NCI-H128 (cell line): ENCODE measurements at regions not wholly inside any gene's neighbourhood (a gene's known extent, or its start where the extent isn't known, plus 50 kb on each side); places are given as distances from the start of the nearest gene placed in this dataset.
A peak's percentile ranks its signal among the peaks of the same experiment; 100 is the strongest.
"Not testable (repeated sequence)": the region's sequence is repeated elsewhere in the genome, so short reads cannot be mapped to it uniquely, and the experiment has no call there.

Experiments
- DNase-seq: peaks from one replicate; lab custom pipeline; 2025; ENCODE audit not compliant: unreplicated experiment; lab: John Stamatoyannopoulos, UW

GRCh38 chr15:92803536-92803851 is 96.6 kb upstream of the CHD2 start:
- no peak for DNase-seq

GRCh38 chr15:92803852-92804609 is 96.1 kb upstream of the CHD2 start:
- no peak for DNase-seq

- not testable (repeated sequence) for DNase-seq
Measured at GRCh38 chr15:92804610-92804936, 95.6 kb upstream of the CHD2 start.

GRCh38 chr15:92805080-92805690 is 94.9 kb upstream of the CHD2 start:
- DNase-seq, result no peak

- DNase-seq, result not testable (repeated sequence)
Measured at GRCh38 chr15:92806171-92806570, 94.0 kb upstream of the CHD2 start.

DNA sequence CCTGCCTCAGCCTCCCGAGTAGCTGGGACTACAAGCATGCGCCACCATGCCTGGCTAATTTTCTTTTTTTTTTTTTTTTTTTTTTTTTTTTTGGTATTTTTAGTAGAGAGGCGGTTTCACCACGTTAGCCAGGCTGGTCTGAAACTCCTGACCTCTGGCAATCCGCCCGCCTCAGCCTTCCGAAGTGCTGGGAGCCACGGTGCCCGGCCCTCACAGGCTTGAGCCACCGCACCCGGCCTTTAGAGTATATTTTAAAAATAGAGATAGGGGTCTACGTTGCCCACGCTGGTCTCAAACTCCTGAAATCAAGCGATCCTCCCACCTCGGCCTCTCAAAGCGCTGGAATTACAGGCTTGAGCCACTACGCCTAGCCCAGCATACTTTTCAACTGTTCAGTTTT is 93.4 kb upstream of the CHD2 start:
- DNase-seq, result no peak

GRCh38 chr15:92807971-92808571 is 92.1 kb upstream of the CHD2 start:
- no peak for DNase-seq

DNA sequence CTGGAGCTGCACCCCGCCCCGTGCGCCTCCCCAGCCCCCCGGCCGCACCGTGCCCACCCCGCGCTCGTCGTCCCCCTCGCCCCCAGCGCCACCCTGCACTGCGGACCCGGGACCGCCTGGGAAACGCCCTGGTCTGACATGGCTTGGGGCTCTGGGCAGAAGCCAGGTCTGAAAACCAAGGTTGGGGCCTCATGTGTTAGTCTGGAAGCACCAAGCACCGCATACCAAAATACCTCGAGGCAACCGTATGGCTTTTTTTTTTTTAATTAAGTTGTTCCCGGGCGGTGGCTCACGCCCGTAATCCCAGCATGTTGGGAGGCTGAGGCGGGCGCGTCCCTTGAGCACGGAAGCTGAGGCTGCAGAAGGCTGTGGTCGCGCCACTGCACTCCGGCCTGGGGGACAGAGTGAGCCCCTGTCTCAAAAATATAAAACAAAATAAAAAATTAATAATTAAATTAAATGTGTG is 91.5 kb upstream of the CHD2 start:
- DNase-seq, result no peak

DNA sequence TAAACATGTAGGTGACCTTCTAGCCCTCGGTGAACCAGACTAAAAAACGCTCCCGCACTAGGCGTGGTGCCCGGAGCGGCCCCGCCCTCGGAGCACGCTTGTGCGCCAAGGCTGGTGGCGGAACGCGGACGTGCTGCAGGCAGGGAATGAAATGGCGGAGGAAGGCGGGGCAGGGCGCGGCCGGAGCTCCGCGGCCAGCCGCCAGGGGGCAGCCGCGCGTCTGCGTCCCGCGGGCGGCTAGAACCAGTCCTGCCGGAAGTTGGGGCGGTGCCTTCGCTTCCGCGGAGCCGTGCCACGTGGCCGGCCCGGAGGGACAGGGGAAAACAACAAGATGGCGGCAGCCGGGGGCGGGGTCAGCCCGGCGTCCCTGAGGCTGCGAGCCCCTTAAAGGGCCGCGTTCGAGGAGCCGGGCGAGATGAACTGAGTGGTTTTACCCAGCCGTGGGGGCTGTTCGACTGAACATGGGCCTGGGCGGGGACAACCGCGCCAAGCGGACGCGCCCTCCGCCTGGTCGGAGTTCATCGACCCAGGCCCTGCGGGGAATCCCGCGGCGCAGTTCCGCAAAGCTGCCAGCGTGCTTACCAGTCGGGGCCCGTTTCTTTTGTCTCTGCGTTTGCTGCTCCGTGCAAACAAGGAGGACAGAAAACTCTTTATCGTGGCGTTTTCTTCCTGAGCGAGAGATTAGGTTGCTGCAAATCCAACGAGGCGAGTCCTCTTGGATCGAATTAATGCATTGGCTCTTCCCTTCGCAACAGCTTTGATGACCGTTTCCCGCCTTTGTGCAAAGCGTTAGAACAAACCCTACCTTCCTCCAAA is 90.9 kb upstream of the CHD2 start:
- DNase-seq, result peak; percentile 87

DNA sequence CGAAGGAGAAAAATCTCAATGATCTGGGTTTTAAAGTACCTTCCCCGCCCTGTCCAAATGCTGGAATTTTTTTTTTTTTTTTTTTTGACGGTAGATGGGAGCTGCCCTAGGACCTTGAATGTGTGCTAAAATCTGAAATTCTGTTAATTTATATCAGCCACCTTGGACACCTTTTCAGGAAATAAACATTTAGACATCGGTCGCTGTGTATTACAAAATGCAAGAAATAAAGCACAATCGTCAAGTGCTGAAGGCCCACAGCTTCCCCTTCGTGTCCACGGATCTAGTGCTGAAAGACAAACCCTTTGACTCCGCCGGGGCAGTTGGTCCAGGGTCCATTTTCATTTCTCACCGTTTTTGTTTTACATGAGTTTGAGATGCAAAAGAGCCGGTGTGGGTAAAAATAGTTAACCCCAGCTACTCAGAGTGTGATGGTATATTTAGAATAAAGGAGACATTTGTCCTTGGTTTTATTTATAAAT is 90.2 kb upstream of the CHD2 start:
- DNase-seq, result no peak

DNA sequence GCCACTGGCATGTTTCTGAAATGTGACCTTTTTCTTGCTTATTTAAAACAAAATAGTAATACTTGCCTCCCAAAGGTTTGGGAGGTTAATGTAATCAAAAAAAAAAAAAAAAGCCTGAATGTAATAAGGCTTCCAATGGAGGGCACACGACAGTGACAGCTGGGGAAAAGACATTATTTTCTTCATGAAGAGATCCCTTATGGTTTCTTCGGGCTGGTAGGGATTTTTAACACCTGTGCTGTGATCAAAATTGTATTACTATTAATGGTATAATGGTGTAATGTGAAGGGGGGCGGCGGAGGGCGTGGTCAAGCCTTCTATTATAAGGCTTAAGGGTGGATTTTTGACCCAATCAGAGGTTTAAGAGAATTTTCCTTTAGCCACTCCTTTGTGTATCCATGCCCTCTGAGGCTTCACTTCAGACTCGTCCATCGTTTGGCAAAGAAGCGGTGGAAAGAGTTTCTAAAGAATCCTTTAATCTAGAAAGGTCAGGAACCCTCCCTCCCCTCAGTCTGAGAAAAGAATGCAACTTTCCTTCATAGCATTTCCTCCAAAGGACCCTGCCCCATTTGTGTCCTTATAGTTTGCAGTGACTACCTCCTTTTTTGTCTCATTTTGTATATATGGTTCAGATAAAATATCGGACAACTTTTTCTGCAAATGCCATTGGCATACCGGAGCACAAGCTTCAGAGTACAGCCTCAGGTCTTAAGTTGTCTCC is 89.5 kb upstream of the CHD2 start:
- DNase-seq, result peak; percentile 40

DNA sequence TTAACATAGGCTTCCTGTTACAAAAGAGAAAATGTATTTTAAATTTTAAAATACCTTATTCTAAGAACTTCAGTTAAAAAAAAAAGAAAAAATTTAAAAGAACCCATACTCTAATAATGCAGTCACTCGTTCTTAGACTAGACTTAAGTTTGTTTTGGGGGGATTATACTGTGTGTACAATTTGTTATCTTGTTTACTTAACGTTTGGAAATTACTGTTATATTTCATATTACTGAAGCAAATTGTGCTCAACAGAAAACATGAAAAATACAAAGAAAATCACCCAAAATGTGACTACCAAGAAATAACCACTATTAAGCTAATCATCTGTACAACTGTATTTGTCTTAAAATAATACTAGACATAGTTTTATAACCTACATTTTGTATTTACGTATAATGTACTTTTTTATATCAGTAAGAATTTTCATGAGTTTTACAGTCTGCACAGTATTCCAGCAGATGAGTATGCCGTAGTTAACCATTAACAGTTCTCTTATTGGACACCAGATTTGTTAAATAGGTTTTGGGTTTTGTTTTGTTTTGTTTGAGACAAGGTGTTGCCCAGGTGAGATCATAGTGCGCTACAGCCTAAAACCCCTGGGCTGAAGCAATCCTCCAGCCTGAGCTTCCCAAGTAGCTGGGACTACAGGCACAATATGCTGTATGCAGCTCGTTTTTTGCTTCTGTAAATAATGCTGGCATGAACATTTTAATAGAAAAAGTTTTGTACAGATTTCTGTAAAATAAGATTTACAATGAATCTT is 88.8 kb upstream of the CHD2 start:
- DNase-seq, result no peak

GRCh38 chr15:92812271-92812670 is 87.9 kb upstream of the CHD2 start:
- DNase-seq, result no peak

DNA sequence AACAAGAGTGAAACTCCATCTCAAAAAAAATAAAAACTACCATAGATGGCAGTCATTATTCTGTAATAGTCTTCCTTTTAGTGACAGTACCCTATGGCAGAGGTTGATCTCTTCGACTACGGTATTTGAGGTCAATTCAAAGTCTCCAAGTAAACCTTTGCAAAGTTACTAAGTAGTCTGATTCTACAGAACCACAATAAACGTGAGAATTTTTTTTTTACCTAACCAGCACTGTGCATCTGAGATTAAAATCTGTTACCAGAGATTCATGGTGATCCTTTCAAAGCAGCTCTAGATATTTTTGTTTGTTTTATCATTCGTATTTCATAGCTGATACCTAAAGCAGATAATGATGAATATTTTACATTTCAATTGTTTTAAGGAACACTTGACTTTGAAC is 86.6 kb upstream of the CHD2 start:
- DNase-seq, result no peak

GRCh38 chr15:92817339-92817886 is 82.7 kb upstream of the CHD2 start:
- DNase-seq, result no peak

DNA sequence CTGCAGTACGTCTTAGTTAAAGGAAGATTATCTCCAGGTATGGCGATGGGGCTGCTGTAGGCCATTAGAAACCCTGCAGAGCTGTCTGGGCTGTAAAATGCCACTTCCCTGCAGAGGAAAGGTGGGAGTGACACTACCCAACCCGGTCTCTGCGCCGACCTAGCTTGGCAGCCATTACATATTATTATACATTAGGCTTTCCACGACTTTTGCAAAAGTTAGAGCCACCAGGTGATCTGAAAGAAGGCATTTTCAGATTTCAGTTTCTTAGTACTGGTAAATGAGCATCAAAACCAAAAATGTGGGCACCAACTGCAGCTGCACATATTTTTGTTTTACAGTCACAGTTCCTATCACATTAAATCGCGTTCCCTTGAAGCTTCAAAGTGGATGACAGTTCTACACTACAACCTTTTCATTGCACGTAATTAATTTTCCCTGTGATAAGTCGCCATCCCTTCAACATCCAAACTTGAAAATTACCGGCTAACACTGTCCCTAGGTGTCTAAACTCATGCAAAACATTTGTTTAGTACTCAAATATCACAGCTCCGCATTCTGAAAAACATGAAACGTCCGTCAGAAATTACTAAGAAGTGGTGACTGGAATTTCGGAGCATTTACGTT is 81.4 kb upstream of the CHD2 start:
- no peak for DNase-seq

- DNase-seq, result no peak
Measured at GRCh38 chr15:92819278-92820235, 80.6 kb upstream of the CHD2 start.
